OCI-LY7 (cell line): ENCODE measurements at regions not wholly inside any gene's neighbourhood (a gene's known extent, or its start where the extent isn't known, plus 50 kb on each side); places are given as distances from the start of the nearest gene placed in this dataset.

Experiments
- BruUV-seq: library from RNA; stranded (reverse); fragments of 400-500 nt; replicated peaks from 2 replicates; lab custom pipeline; 2021; lab: Mats Ljungman, UMichigan
- CTCF ChIA-PET: fragments of 300-600 bp; sonication (Branson Sonifier 250); formaldehyde crosslinking; loops from one replicate; lab custom pipeline; 2022; ENCODE audit warnings: antibody characterized with exemption; ENCODE audit not compliant: unreplicated experiment; lab: Charles Lee
- POLR2A ChIA-PET: fragments of 300-600 bp; sonication (Branson Sonifier 250); formaldehyde crosslinking; loops from one replicate; lab custom pipeline; 2022; ENCODE audit warnings: antibody characterized with exemption; lab: Charles Lee
- DNase-seq: peaks from one replicate; pipeline ENCODE4 v3.0.0-alpha.2; 2015; ENCODE audit warnings: low spot score
- H2AFZ ChIP-seq: fragments of 200-600 bp; sonication (generic), shearing (Covaris generic); 2 replicates; pipeline ENCODE4 v1.6.1; 2014; ENCODE audit warnings: mild to moderate bottlenecking, antibody characterized with exemption, low read length, moderate library complexity
- H3K27ac ChIP-seq: fragments of 200-600 bp; sonication (generic); 2 replicates; pipeline ENCODE4 v1.5.1; 2014; ENCODE audit warnings: mixed run types, low read depth, mild to moderate bottlenecking, moderate library complexity, low read length, inconsistent platforms; ENCODE audit not compliant: poor library complexity, severe bottlenecking
- H3K36me3 ChIP-seq: fragments of 200-600 bp; sonication (generic); 2 replicates; pipeline ENCODE4 v1.6.1; 2014; ENCODE audit warnings: mild to moderate bottlenecking, antibody characterized with exemption, low read length, moderate library complexity, mixed read lengths; ENCODE audit not compliant: insufficient read depth
- H3K4me1 ChIP-seq: fragments of 200-600 bp; sonication (generic); 2 replicates; pipeline ENCODE4 v1.5.1; 2014; ENCODE audit warnings: mild to moderate bottlenecking, low read length; ENCODE audit not compliant: insufficient read depth, poor library complexity, severe bottlenecking
- H3K4me2 ChIP-seq: fragments of 200-600 bp; sonication (generic); 2 replicates; pipeline ENCODE4 v1.6.1; 2014; ENCODE audit warnings: mild to moderate bottlenecking, low read length
- H3K4me3 ChIP-seq: fragments of 200-600 bp; sonication (generic); 2 replicates; pipeline ENCODE4 v1.5.1; 2014; ENCODE audit warnings: mild to moderate bottlenecking, low read depth, low read length; ENCODE audit not compliant: poor library complexity, severe bottlenecking
- H3K79me2 ChIP-seq: fragments of 200-600 bp; sonication (generic); 2 replicates; pipeline ENCODE4 v1.6.1; 2016; ENCODE audit warnings: low read depth, mild to moderate bottlenecking, low read length, moderate library complexity, mixed read lengths; ENCODE audit not compliant: insufficient read depth
- H3K9me2 ChIP-seq: fragments of 200-600 bp; sonication (generic); 2 replicates; pipeline ENCODE4 v1.6.1; 2016; ENCODE audit warnings: mild to moderate bottlenecking, low read length, mixed read lengths; ENCODE audit not compliant: insufficient read depth
- H3K9me3 ChIP-seq: fragments of 200-600 bp; sonication (generic); 2 replicates; pipeline ENCODE4 v1.6.1; 2014; ENCODE audit warnings: mild to moderate bottlenecking, mixed run types, low read length, mixed read lengths
- H4K20me1 ChIP-seq: fragments of 200-600 bp; sonication (generic); 2 replicates; pipeline ENCODE4 v1.6.1; 2014; ENCODE audit warnings: mild to moderate bottlenecking, antibody characterized with exemption, low read length, moderate library complexity, mixed read lengths; ENCODE audit not compliant: insufficient read depth
- EZH2phosphoT487 ChIP-seq: fragments of 200-600 bp; sonication (generic); IDR thresholded peaks from 2 replicates; pipeline ENCODE4 v1.6.1; 2018; ENCODE audit warnings: low read depth, borderline replicate concordance, mild to moderate bottlenecking, mixed run types, antibody characterized with exemption, low read length, moderate library complexity, mixed read lengths
- intact Hi-C: fragments of 100-400 bp; cut with micrococcal nuclease; formaldehyde crosslinking; loops from one replicate; pipeline ENCODE4 v1.10.0; 2022; ENCODE audit not compliant: unreplicated experiment
- TF ChIP-seq, protein P1 (sequence below): fragments of 200-600 bp; sonication (generic); conservative IDR thresholded peaks from 2 replicates; pipeline ENCODE4 v1.5.1; 2014; ENCODE audit warnings: mild to moderate bottlenecking, antibody characterized with exemption, low read length, moderate library complexity, mixed read lengths

DNA sequence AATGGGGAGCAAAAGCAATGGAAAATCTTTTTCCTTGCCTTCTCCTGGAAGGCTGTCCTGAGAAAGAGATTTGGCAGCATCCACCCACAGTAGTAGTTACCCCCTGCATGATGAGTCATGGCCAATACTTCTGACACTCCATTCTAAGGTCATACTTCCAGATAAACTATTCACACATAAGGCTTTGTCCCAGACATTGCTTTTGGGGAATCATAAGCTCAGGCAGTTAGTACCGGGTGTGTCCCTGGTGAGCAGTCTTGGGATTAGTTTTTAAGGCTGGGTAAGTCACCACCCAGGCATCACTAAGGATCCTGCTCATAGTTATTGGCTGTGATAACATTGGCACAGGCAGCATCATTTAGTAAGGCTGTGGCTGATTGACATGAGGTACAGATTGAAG, 160.6 kb upstream of the GGTLC1 start:
- no peak overlapping the region for H2AFZ ChIP-seq
- TF ChIP-seq, protein P1, sequence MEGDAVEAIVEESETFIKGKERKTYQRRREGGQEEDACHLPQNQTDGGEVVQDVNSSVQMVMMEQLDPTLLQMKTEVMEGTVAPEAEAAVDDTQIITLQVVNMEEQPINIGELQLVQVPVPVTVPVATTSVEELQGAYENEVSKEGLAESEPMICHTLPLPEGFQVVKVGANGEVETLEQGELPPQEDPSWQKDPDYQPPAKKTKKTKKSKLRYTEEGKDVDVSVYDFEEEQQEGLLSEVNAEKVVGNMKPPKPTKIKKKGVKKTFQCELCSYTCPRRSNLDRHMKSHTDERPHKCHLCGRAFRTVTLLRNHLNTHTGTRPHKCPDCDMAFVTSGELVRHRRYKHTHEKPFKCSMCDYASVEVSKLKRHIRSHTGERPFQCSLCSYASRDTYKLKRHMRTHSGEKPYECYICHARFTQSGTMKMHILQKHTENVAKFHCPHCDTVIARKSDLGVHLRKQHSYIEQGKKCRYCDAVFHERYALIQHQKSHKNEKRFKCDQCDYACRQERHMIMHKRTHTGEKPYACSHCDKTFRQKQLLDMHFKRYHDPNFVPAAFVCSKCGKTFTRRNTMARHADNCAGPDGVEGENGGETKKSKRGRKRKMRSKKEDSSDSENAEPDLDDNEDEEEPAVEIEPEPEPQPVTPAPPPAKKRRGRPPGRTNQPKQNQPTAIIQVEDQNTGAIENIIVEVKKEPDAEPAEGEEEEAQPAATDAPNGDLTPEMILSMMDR: no peak
- no peak for TF ChIP-seq EZH2phosphoT487
- ChIA-PET CTCF (no interaction called here), POLR2A (interaction anchor here (1.1 kb wide), 1 partner anchor 20 kb away, joined by 3 read pairs; no protein-coding TSS in a partner anchor)
- BruUV-seq: no TSS peak
- H3K4me2 ChIP-seq: no peak overlapping the region
- no peaks in the 10 kb centered on the region for H3K79me2 ChIP-seq
- H3K9me3 ChIP-seq: no peaks in the 10 kb centered on the region
- no peak overlapping the region for H3K4me3 ChIP-seq
- H3K9me2 ChIP-seq: no peaks in the 10 kb centered on the region
- no peak for DNase-seq
- H3K36me3 ChIP-seq: no peaks in the 10 kb centered on the region
- no peaks in the 10 kb centered on the region for H4K20me1 ChIP-seq
- intact Hi-C loops: no loop called here
- H3K4me1 ChIP-seq: no peaks in the 10 kb centered on the region
- no peak overlapping the region for H3K27ac ChIP-seq

DNA sequence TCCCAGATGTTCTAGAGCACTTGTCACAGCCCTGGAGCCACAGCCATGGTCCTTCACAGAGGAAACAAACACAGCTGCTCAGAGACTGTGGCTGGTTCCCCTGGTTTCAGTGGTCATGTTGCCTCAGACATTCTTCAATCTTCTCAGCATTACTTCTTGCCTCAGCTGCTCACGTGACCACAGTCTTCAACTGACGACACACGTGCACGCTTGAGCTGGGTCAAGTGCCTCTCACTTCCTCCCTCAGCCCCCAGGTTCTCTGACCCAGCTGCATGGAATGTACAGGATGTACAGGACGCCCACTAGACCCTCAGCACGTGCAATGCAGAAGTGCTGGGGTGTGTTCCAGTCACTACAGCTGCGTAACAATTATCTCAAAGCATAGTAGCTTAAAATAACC, 159.8 kb upstream of the GGTLC1 start:
- ChIA-PET POLR2A (no interaction called here), CTCF (no interaction called here)
- no peak overlapping the region for H3K4me2 ChIP-seq
- no peaks in the 10 kb centered on the region for H4K20me1 ChIP-seq
- H3K9me2 ChIP-seq: no peaks in the 10 kb centered on the region
- no peak overlapping the region for H3K4me3 ChIP-seq
- TF ChIP-seq, protein P1: no peak
- TF ChIP-seq EZH2phosphoT487: no peak
- H3K27ac ChIP-seq: no peak overlapping the region
- no peaks in the 10 kb centered on the region for H3K9me3 ChIP-seq
- no peaks in the 10 kb centered on the region for H3K4me1 ChIP-seq
- peak; percentile 34 for DNase-seq
- no TSS peak for BruUV-seq
- H3K79me2 ChIP-seq: no peaks in the 10 kb centered on the region
- no peak overlapping the region for H2AFZ ChIP-seq
- no peaks in the 10 kb centered on the region for H3K36me3 ChIP-seq
- intact Hi-C loops: no loop called here

DNA sequence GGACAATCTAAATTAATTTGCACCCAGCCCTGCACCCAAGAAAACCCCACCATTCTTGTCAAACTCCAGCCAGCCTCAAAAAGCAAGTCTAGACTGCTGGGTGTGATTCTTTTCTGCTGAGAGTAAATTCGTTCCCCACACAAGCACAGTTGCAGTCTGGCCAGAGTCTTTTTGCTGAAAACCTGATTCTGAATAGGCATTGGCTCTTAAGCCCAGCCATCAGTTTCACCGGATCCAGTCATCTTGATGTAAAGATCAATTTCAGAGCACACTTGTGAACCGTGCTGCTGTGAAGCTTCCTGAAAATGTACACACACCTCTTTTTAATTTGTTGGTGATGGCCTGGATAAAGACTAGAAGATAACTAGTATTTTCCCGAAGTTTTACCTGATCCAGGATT, 159.4 kb upstream of the GGTLC1 start:
- DNase-seq: no peak
- POLR2A ChIA-PET: no interaction called here
- Histone ChIP-seq H3K4me1 (no peaks in the 10 kb centered on the region), H3K9me2 (no peaks in the 10 kb centered on the region), H3K4me2 (no peak overlapping the region), H2AFZ (no peak overlapping the region), H3K9me3 (no peaks in the 10 kb centered on the region), H4K20me1 (no peaks in the 10 kb centered on the region), H3K79me2 (no peaks in the 10 kb centered on the region), H3K36me3 (no peaks in the 10 kb centered on the region), H3K27ac (no peak overlapping the region), H3K4me3 (no peak overlapping the region)
- intact Hi-C loops: no loop called here
- CTCF ChIA-PET: no interaction called here
- BruUV-seq: no TSS peak
- TF ChIP-seq EZH2phosphoT487: no peak
- TF ChIP-seq, protein P1: no peak
